B cell (primary cell): ENCODE measurements at regions not wholly inside any gene's neighbourhood (a gene's known extent, or its start where the extent isn't known, plus 50 kb on each side); places are given as distances from the start of the nearest gene placed in this dataset.

Source experiments
- EZH2 ChIP-seq: IDR thresholded peaks from 2 replicates; pipeline ENCODE4 v1.6.1; 2012; ENCODE audit warnings: borderline replicate concordance, low read depth, mild to moderate bottlenecking, moderate library complexity, low read length; ENCODE audit not compliant: insufficient read depth, poor library complexity, severe bottlenecking
- TF ChIP-seq, protein P1 (sequence below): fragments of 200-600 bp; IDR thresholded peaks from one replicate; pipeline ENCODE4 v1.8.0; 2022; ENCODE audit warnings: antibody characterized with exemption, mild to moderate bottlenecking

DNA sequence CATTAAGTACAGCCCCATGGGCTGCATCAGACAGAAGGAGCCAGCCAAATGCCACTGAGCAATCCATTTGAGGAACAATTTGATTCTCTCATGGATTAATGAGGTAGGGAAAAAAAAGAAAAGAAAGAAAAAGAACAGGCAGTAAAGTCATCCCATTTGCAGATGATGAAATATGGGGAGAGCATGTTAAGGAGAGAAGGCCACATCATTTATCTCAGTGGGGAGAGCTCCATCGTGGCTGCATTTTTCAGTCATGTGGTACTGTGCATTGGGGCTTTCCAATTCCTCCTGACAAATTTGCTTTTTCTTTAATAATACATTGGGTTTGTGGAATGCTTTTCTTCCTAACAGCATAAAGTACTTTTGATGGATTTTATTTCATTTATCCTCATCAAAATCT, 375.2 kb upstream of the TLE4 start:
- TF ChIP-seq, protein P1, sequence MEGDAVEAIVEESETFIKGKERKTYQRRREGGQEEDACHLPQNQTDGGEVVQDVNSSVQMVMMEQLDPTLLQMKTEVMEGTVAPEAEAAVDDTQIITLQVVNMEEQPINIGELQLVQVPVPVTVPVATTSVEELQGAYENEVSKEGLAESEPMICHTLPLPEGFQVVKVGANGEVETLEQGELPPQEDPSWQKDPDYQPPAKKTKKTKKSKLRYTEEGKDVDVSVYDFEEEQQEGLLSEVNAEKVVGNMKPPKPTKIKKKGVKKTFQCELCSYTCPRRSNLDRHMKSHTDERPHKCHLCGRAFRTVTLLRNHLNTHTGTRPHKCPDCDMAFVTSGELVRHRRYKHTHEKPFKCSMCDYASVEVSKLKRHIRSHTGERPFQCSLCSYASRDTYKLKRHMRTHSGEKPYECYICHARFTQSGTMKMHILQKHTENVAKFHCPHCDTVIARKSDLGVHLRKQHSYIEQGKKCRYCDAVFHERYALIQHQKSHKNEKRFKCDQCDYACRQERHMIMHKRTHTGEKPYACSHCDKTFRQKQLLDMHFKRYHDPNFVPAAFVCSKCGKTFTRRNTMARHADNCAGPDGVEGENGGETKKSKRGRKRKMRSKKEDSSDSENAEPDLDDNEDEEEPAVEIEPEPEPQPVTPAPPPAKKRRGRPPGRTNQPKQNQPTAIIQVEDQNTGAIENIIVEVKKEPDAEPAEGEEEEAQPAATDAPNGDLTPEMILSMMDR, result no peak
- no peak for TF ChIP-seq EZH2
